Stomach (tissue), 4 donors: ENCODE measurements at regions not wholly inside any gene's neighbourhood (a gene's known extent, or its start where the extent isn't known, plus 50 kb on each side); places are given as distances from the start of the nearest gene placed in this dataset.

Experiments used
- POLR2A ChIP-seq, 4 donors: fragments of 450-650 bp; IDR thresholded peaks; one replicate each; pipeline ENCODE4 v1.6.1; 2016; ENCODE audit warnings: antibody characterized with exemption in 4 of 4, control low read depth in 2 of 4, mild to moderate bottlenecking in 1 of 4, moderate library complexity in 1 of 4
- TF ChIP-seq, protein P1 (sequence below), 7 experiments: fragments of 450-650 bp in 4 of 7; fragments of 200-600 bp in 3 of 7; sonication (generic) in 3 of 7; IDR thresholded peaks; one replicate each; pipeline ENCODE4 v1.5.1; 2016 to 2019; ENCODE audit warnings: antibody characterized with exemption in 7 of 7, control low read depth in 2 of 7, mild to moderate bottlenecking in 1 of 7

DNA sequence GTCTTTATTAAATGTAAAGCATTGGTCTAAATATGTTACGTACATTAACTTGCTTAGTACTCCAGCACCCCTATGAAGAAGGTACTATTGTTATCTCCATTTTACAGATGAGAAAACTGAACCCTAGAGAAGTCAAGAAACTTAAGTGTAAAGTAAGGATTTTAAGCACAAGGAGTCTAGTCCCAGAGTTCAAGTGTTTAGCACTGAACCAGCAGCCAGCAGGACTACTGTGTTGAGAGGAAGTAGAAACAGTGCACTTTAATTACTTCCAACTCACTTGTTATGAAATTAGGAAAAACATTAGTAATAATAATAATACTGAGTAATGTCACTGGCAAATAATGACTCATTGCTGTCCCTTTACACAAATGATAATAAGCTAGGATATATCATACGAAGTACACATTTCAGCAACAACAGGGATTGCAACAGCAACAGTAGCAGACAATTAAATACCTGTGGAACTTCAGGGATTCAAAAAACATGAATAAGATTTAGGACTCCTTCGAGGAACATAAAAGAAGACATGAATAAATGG is 548.1 kb upstream of the HS3ST1 start:
- TF ChIP-seq, protein P1, sequence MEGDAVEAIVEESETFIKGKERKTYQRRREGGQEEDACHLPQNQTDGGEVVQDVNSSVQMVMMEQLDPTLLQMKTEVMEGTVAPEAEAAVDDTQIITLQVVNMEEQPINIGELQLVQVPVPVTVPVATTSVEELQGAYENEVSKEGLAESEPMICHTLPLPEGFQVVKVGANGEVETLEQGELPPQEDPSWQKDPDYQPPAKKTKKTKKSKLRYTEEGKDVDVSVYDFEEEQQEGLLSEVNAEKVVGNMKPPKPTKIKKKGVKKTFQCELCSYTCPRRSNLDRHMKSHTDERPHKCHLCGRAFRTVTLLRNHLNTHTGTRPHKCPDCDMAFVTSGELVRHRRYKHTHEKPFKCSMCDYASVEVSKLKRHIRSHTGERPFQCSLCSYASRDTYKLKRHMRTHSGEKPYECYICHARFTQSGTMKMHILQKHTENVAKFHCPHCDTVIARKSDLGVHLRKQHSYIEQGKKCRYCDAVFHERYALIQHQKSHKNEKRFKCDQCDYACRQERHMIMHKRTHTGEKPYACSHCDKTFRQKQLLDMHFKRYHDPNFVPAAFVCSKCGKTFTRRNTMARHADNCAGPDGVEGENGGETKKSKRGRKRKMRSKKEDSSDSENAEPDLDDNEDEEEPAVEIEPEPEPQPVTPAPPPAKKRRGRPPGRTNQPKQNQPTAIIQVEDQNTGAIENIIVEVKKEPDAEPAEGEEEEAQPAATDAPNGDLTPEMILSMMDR (IDR thresholded peaks at IDR 0.05): no peak
- TF ChIP-seq POLR2A (IDR thresholded peaks at IDR 0.05): no peak
